Transverse colon (tissue), 4 donors: ENCODE measurements at regions not wholly inside any gene's neighbourhood (a gene's known extent, or its start where the extent isn't known, plus 50 kb on each side); places are given as distances from the start of the nearest gene placed in this dataset.

Experiments used
- CTCF ChIP-seq, 5 experiments: fragments of 200-600 bp in 3 of 5; fragments of 450-650 bp in 2 of 5; sonication (generic) in 3 of 5; IDR thresholded peaks; 1 replicate in 2 of 5; 2 replicates in 3 of 5; pipeline ENCODE4 v1.5.1; 2016 to 2017; ENCODE audit warnings: antibody characterized with exemption in 5 of 5, inconsistent platforms in 3 of 5, mild to moderate bottlenecking in 2 of 5, moderate library complexity in 1 of 5
- POLR2A ChIP-seq: fragments of 450-650 bp; IDR thresholded peaks from one replicate; pipeline ENCODE4 v1.6.1; 2016; ENCODE audit warnings: antibody characterized with exemption, mild to moderate bottlenecking, moderate library complexity
- POLR2AphosphoS5 ChIP-seq, 3 donors: sonication (generic); formaldehyde crosslinking; IDR thresholded peaks; one replicate each; pipeline ENCODE4 v1.6.1; 2016; ENCODE audit warnings: antibody characterized with exemption in 3 of 3

- TF ChIP-seq CTCF (IDR thresholded peaks at IDR 0.05) (no peak), POLR2A (no peak), POLR2AphosphoS5 (IDR thresholded peaks at IDR 0.05) (no peak)
These were observed 77.5 kb downstream of the FOXA2 start for GRCh38 chr20:22506827-22507226.
